PC-9 (cell line): ENCODE measurements at regions not wholly inside any gene's neighbourhood (a gene's known extent, or its start where the extent isn't known, plus 50 kb on each side); places are given as distances from the start of the nearest gene placed in this dataset.

Experiments
- BruUV-seq: library from RNA; stranded (reverse); fragments of 400-500 nt; replicated peaks from 2 replicates; lab custom pipeline; 2021; lab: Mats Ljungman, UMichigan
- CTCF ChIA-PET: fragments of 300-600 bp; sonication (Branson Sonifier 250); formaldehyde crosslinking; loops from one replicate; lab custom pipeline; 2022; ENCODE audit warnings: antibody characterized with exemption; lab: Charles Lee
- POLR2A ChIA-PET: fragments of 300-600 bp; sonication (Branson Sonifier 250); formaldehyde crosslinking; loops from one replicate; lab custom pipeline; 2022; ENCODE audit warnings: antibody characterized with exemption; ENCODE audit not compliant: unreplicated experiment; lab: Charles Lee
- DNase-seq, 2 experiments: peaks; one replicate each; pipeline versions ENCODE4 v3.0.0 to v3.0.0-alpha.2; 2015 to 2022; ENCODE audit warnings: mixed read lengths in 1 of 2
- H2AFZ ChIP-seq: fragments of 200-600 bp; sonication (generic); 2 replicates; pipeline ENCODE4 v1.8.1; 2017; ENCODE audit warnings: antibody characterized with exemption
- H3F3A ChIP-seq: fragments of 200-600 bp; sonication (generic); 2 replicates; pipeline ENCODE4 v1.8.1; 2017; ENCODE audit warnings: antibody characterized with exemption, mild to moderate bottlenecking, low read depth; ENCODE audit not compliant: insufficient read depth
- H3K27ac ChIP-seq: fragments of 200-600 bp; sonication (generic); 2 replicates; pipeline ENCODE4 v1.6.1; 2016; ENCODE audit warnings: mixed run types
- H3K27me3 ChIP-seq: fragments of 200-600 bp; sonication (generic); 2 replicates; pipeline ENCODE4 v1.6.1; 2016; ENCODE audit warnings: low read depth, mixed run types; ENCODE audit not compliant: insufficient read depth
- H3K36me3 ChIP-seq: fragments of 200-600 bp; sonication (generic); 2 replicates; pipeline ENCODE4 v1.6.1; 2016; ENCODE audit warnings: low read depth, mixed run types
- H3K4me1 ChIP-seq: fragments of 200-600 bp; sonication (generic); replicated peaks from 2 replicates; pipeline ENCODE4 v1.6.1; 2016; ENCODE audit warnings: mixed run types; ENCODE audit not compliant: insufficient read depth
- H3K4me2 ChIP-seq: fragments of 200-600 bp; sonication (generic); 2 replicates; pipeline ENCODE4 v1.6.1; 2017; ENCODE audit warnings: mixed run types
- H3K4me3 ChIP-seq: fragments of 200-600 bp; sonication (generic); 2 replicates; pipeline ENCODE4 v1.6.1; 2016; ENCODE audit warnings: mixed run types
- H3K79me2 ChIP-seq: fragments of 200-600 bp; sonication (generic); 2 replicates; pipeline ENCODE4 v1.6.1; 2017; ENCODE audit warnings: low read depth, mixed run types
- H3K9me2 ChIP-seq: fragments of 200-600 bp; sonication (generic); 2 replicates; pipeline ENCODE4 v1.8.1; 2017; ENCODE audit warnings: mild to moderate bottlenecking; ENCODE audit not compliant: insufficient read depth
- H3K9me3 ChIP-seq: fragments of 200-600 bp; sonication (generic); 2 replicates; pipeline ENCODE4 v1.8.1; 2016; ENCODE audit warnings: low read depth; ENCODE audit not compliant: insufficient read depth
- H4K20me1 ChIP-seq: fragments of 200-600 bp; sonication (generic); 2 replicates; pipeline ENCODE4 v1.8.1; 2017; ENCODE audit not compliant: insufficient read depth
- CTCF ChIP-seq: fragments of 200-600 bp; sonication (generic); conservative IDR thresholded peaks from 2 replicates; pipeline ENCODE4 v1.6.1; 2017; ENCODE audit warnings: mixed run types, antibody characterized with exemption, mild to moderate bottlenecking, moderate library complexity
- EZH2 ChIP-seq: fragments of 200-600 bp; sonication (generic); IDR thresholded peaks from 2 replicates; pipeline ENCODE4 v1.8.0; 2017; ENCODE audit warnings: antibody characterized with exemption, low read depth
- intact Hi-C: fragments of 100-400 bp; cut with micrococcal nuclease; formaldehyde crosslinking; loops from one replicate; pipeline ENCODE4 v1.10.0; 2022; ENCODE audit not compliant: unreplicated experiment

- no peaks in the 10 kb centered on the region for H3K36me3 ChIP-seq
- H3K4me1 ChIP-seq: no peaks in the 10 kb centered on the region
- ChIA-PET CTCF (no interaction called here), POLR2A (no interaction called here)
- TF ChIP-seq CTCF: no peak
- no peak for TF ChIP-seq EZH2
- H3K27ac ChIP-seq: no peak overlapping the region
- no peak overlapping the region for H3K4me3 ChIP-seq
- H3F3A ChIP-seq: no peaks in the 10 kb centered on the region
- no TSS peak for BruUV-seq
- H3K9me3 ChIP-seq: no peaks in the 10 kb centered on the region
- no peaks in the 10 kb centered on the region for H3K27me3 ChIP-seq
- DNase-seq: no peak
- H3K79me2 ChIP-seq: no peaks in the 10 kb centered on the region
- no peak overlapping the region for H3K4me2 ChIP-seq
- H4K20me1 ChIP-seq: no peaks in the 10 kb centered on the region
- intact Hi-C loops: no loop called here
- H2AFZ ChIP-seq: no peak overlapping the region
- H3K9me2 ChIP-seq: no peaks in the 10 kb centered on the region
Measured at GRCh38 chr9:106616851-106617345, 246.1 kb upstream of the ZNF462 start.

- H3K27me3 ChIP-seq: no peaks in the 10 kb centered on the region
- no peak overlapping the region for H3K4me2 ChIP-seq
- ChIA-PET CTCF (no interaction called here), POLR2A (no interaction called here)
- H2AFZ ChIP-seq: no peak overlapping the region
- no peak for DNase-seq
- H3K27ac ChIP-seq: no peak overlapping the region
- H3K9me2 ChIP-seq: no peaks in the 10 kb centered on the region
- TF ChIP-seq CTCF (no peak), EZH2 (no peak)
- BruUV-seq: no TSS peak
- intact Hi-C loops: no loop called here
- H3K36me3 ChIP-seq: no peaks in the 10 kb centered on the region
- no peaks in the 10 kb centered on the region for H3K9me3 ChIP-seq
- no peaks in the 10 kb centered on the region for H3K79me2 ChIP-seq
- no peak overlapping the region for H3K4me3 ChIP-seq
- H4K20me1 ChIP-seq: no peaks in the 10 kb centered on the region
- no peaks in the 10 kb centered on the region for H3K4me1 ChIP-seq
- H3F3A ChIP-seq: no peaks in the 10 kb centered on the region
Measured at GRCh38 chr9:106619211-106619610, 243.8 kb upstream of the ZNF462 start.

- Histone ChIP-seq H3K79me2 (no peaks in the 10 kb centered on the region), H3K27me3 (no peaks in the 10 kb centered on the region), H3K4me2 (no peak overlapping the region), H4K20me1 (no peaks in the 10 kb centered on the region), H3K9me3 (no peaks in the 10 kb centered on the region), H3K4me3 (no peak overlapping the region), H3K9me2 (no peaks in the 10 kb centered on the region), H3K27ac (no peak overlapping the region), H3K36me3 (no peaks in the 10 kb centered on the region), H3K4me1 (no peaks in the 10 kb centered on the region), H3F3A (no peaks in the 10 kb centered on the region), H2AFZ (no peak overlapping the region)
- BruUV-seq: no TSS peak
- no peak for DNase-seq
- TF ChIP-seq CTCF (no peak), EZH2 (no peak)
- intact Hi-C loops: no loop called here
- CTCF ChIA-PET: no interaction called here
- POLR2A ChIA-PET: no interaction called here
Measured at GRCh38 chr9:106620081-106620480, 242.9 kb upstream of the ZNF462 start.
